Amniotic epithelial cell (primary cell): ENCODE measurements at regions not wholly inside any gene's neighbourhood (a gene's known extent, or its start where the extent isn't known, plus 50 kb on each side); places are given as distances from the start of the nearest gene placed in this dataset.
"Not testable (repeated sequence)": the region's sequence is repeated elsewhere in the genome, so short reads cannot be mapped to it uniquely, and the experiment has no call there.

Source experiments
- DNase-seq: peaks from one replicate; pipeline ENCODE4 v3.0.0-alpha.2; 2010; ENCODE audit warnings: low read depth

DNA sequence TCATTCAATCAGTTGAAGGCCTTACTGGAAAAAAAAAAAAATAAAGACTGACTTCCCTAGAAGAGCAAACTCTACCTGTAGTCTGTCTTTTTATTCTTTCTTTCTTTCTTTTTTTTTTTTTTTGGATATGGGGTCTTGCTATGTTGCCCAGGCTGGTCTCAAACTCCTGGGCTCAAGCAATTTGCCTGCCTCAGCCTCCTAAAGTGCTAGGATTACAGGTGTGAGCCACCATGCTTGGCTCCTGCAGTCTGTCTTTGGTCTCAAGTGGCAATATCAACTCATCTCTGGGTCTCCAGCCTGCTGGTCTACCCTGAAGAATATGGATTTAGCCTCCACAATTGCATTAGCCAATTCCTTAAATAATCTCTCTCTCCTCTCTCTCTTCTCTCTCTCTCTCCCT lies 167.7 kb upstream of the P2RY1 start:
- DNase-seq: no peak

- DNase-seq: no peak
Observed at GRCh38 chr3:152669560-152669959, 165.4 kb upstream of the P2RY1 start.

DNA sequence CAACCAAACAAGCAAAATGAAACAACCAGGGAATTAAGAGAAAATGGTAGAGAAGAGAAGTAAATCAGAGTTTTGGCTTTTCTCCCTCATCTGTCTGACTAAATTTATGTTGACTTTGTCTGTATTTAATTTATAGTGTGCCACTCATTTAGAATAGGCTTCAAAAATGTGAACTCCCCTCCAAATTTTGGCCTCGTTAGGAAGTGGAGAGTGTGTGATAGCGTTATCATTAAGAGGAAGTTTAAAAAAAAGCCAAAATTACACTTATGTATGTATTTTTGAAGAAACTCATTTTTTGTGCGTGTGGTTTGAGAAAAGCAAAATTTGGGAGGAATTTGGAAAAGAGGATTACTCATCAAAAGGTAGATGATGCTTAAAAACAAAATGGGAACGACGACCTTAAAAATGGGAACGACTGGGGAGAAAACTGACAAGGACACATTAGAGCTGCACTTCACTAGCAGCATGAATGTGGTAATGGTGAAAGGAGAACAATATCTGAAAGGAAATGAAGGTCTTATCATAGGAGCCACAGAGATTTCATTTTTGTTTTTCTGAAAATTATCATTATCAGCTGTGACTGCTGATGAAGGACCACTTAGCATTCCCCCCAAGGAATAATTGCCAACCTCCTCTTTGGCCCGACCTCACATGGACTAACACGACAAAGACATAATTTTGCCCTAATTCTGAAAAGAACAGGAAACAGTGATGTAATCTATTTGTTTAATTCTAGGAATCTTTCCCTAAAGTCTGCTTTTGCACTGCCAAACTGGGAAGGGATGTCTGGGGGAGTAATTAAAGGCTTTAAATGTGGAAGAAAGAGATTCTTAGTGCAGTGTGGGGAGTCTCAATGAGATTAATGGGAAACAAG lies 163.2 kb upstream of the P2RY1 start:
- DNase-seq: no peak

GRCh38 chr3:152672320-152672649 lies 162.6 kb upstream of the P2RY1 start:
- no peak for DNase-seq

DNA sequence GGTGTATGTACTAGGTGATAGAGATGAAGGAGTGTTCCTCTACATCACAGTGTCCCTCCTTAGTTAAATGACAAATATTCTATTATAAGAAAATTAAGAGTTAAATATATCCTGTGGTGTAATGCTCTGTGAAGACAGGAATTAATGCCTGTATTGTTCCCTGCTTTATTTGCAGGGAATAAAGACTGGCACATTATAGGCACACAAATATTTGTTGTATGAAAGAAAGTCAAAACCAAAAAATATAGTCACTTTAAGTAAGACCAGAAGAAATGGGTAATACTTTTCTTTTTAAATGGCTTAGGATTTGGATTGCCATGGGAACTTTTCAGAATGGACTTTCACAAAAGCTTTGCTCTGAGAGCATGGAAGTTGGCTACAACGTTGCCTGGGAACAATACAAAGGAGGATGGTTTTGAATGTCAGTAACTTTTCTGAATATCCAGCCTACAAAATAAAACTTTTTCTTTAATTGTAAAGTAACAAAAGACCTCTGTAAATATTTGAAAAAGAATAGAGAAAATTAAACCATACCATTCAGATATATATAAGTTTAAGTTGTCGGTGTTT lies 158.0 kb upstream of the P2RY1 start:
- DNase-seq: no peak

DNA sequence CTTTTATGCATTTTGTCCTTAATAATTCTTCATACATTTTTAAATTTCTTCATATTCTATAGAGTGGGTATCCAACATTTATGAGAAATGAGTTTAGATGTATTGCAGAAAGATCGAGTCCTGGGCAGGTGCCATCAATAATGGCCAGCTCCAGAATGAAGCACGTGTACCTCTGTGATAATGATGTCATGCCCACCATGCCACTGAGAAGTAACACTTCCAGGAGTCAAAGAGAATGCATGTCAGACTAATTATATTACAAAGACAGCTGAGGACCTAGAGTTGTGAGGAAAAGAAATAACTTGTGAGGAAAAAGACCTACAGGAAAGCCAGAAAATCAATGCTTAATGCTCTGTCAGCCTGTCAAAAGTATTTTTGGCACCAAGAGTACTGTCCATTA lies 157.4 kb upstream of the P2RY1 start:
- DNase-seq: no peak

- DNase-seq: no peak
Observed at GRCh38 chr3:152682477-152682876, 152.5 kb upstream of the P2RY1 start.

DNA sequence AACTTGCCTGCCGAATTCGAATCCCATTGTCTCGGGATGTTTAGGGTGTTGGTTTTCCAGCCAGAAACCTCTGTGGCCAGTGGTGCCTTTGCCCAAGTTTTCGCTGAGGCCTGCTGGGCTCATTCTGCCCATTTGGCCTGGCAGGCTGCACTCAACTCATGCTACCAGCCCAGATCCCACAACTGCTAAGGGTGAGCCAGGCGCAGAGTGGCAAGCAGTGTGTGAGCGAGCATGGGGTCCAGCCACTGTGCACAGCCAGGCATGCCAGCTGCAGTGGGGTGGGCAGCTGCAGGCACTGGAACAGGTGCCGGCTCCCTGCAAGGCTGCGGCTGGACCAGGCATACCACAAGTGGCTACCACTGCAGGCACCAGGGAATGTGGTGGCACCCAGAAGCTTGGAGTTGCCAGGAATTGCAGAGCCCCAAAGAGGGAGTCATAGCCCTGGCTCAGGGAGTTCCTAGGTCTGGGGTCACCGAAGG lies 151.4 kb upstream of the P2RY1 start:
- DNase-seq: no peak

GRCh38 chr3:152684279-152684678 lies 150.7 kb upstream of the P2RY1 start:
- DNase-seq: no peak

- no peak for DNase-seq
Observed at GRCh38 chr3:152688313-152688712, 146.6 kb upstream of the P2RY1 start.

- DNase-seq: not testable (repeated sequence)
Observed at GRCh38 chr3:152692326-152692725, 142.6 kb upstream of the P2RY1 start.

GRCh38 chr3:152693521-152694250 lies 141.2 kb upstream of the P2RY1 start:
- DNase-seq: not testable (repeated sequence)

GRCh38 chr3:152695840-152696239 lies 139.1 kb upstream of the P2RY1 start:
- no peak for DNase-seq

DNA sequence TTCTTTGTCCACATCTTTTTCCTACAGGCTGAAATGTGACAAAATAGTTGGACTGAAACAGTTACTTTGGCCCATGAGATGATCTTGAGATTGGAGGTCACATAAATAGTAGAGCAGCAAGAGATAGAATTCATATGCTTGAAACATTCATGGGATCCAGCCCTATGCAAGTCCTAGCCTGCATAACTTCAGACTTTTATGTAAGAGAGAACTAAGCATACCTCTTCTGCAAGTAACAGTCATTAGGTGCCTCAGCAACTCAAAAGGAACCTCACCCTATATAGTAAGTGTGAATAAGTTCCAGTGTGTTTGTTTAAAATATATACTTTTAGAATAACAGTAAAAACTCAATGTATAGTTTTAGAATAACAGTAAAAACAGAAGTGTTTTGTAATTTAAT lies 138.0 kb upstream of the P2RY1 start:
- no peak for DNase-seq

- DNase-seq: no peak
Observed at GRCh38 chr3:152703245-152703890, 131.6 kb upstream of the P2RY1 start.

DNA sequence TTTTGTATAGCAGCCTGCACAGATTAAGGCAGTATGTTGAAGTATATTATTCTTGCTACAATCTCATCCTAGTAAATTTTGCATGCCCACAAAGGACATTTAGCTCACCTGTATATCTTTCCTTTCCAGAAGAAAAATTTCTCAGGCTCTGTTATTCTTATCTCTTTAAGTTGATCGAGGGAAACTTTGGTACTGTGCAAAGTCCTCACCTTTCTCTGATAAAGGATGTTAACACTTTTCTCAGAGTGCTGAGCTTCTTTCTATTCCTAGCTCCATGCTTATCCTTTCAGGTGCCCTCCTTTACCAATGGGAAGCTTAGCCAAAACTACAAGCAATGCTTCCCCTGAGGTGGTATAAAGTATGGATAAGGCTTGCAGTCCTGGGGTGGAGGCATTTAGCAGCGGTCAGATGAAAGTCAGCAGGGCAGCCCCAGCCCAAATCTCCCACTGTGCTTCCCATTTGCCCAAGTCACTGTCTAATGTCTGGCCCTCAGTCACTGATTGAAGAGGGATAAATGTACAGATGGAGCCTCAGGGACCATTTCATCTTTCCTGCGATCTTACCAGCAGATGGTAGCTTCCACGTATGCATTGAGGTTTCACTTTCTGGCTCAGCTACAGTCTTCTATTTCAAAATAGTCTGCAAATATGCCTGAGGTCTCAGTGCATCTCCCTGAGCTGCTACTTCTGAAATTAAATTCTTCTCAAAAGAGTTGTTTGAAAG lies 127.8 kb upstream of the P2RY1 start:
- DNase-seq: no peak

GRCh38 chr3:152709659-152710058 lies 125.3 kb upstream of the P2RY1 start:
- no peak for DNase-seq

GRCh38 chr3:152710549-152710948 lies 124.4 kb upstream of the P2RY1 start:
- no peak for DNase-seq

DNA sequence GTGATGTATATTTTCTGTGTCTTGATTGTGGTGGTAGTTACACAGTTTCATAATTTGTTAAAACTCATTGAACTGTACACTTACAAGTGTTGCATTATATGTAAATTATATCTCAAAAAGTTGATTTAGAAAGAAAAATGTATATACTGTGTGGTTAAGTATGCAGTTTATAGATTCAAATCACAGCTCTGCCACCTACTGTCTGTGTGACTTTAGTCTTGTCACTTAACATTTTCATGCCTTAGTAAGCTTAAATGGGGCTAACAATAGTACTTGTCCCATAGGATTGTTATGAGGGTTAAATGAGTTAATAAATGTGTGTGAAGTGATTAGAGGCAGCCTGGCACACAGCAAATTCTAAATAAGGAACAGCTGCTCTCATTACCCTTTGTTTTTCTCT lies 120.9 kb upstream of the P2RY1 start:
- DNase-seq: no peak

- DNase-seq: no peak
Observed at GRCh38 chr3:152714507-152714906, 120.4 kb upstream of the P2RY1 start.

- DNase-seq: no peak
Observed at GRCh38 chr3:152717252-152717651, 117.7 kb upstream of the P2RY1 start.

DNA sequence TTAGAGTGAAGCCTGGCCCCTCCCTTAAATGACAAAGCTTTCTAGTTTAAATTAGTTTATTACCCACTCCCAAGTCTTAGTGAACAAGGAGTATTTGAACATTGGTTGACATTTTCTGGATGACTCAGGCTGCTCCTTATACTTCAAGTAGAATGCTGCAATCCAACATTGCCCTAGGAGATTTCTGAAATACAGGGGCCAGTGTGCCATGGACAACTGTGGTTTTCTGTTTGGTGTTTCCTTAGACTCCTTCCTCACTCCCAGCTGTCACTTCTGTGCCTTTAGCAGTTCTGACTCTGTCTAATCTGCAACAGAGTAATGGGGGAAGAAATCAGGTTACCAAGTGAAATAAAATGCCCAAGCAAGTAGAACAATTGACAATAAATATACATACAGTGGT lies 116.1 kb upstream of the P2RY1 start:
- no peak for DNase-seq
